ENCODE measurements at regions not wholly inside any gene's neighbourhood (a gene's known extent, or its start where the extent isn't known, plus 50 kb on each side); places are given as distances from the start of the nearest gene placed in this dataset.

DNA sequence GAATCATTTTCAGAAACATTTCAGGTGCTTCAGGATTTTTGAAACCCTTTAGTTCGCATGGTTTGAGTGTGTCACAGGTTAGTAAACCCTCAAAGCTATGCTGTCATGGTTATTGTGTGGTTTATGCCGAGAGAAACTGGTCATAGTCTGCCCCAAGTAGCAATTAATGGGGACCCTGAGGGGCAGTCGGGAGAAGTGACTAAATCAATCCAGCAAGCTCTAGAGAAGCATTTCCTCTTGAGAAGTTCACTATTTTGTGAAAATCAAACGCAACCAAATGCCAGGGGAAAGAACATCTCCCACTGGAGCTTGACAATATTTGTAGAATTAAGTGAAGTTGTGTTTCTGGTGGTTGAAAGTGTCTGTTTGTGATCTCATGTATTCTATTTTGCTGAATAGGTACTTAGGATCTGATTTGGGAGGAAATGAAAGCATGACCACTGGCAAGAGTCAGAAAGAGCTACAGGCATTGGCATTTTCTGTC is 63.0 kb upstream of the BACH1 start:
- no peaks in the 10 kb centered on the region for H3K36me3 ChIP-seq (ENCODE audit: insufficient read depth, low read length)
- no peak for ATAC-seq (ENCODE audit: insufficient read depth, low read depth)

DNA sequence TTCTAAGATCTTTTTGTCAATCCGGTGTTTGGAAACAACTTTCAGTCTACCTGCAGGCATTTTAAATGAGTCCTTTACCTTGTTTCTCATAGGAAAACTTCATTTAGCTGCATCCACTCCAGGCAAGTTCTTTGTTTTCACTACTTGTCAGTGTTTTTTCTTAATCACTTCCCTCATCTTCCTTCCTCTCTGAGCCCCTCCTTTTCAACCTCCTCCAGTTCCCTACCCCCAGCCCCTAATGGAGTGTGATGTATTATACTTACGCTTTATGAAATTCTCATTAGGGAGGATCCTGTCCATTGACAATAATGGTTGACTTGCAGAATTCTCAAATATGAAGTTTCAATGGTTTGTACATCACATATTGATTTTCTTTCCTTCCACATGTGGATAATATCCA is 62.5 kb upstream of the BACH1 start:
- Histone ChIP-seq H4K20me1 (ENCODE audit: insufficient read depth, low read length) (no peaks in the 10 kb centered on the region), H3K27ac (ENCODE audit: low read length) (no peak overlapping the region), H3K9ac (ENCODE audit: low read depth, low read length) (no peak overlapping the region), H3K4me2 (ENCODE audit: insufficient read depth, low read length) (no peak overlapping the region), H3K36me3 (ENCODE audit: insufficient read depth, low read length) (no peaks in the 10 kb centered on the region), H3K27me3 (ENCODE audit: insufficient read depth, low read length, poor library complexity) (no peaks in the 10 kb centered on the region), H3K4me3 (ENCODE audit: low read depth in 1 of 2, low read length in 2 of 2) (no peak overlapping the region), H2AFZ (ENCODE audit: low read depth, low read length) (no peak overlapping the region), H3K79me2 (ENCODE audit: insufficient read depth, low read length) (no peaks in the 10 kb centered on the region), H3K4me1 (ENCODE audit: insufficient read depth, low read length) (0 out of 2 replicates have a peak, but pooled peaks cover 5% of the 10 kb centered on the region), H3K9me3 (ENCODE audit: insufficient read depth, low read length, severe bottlenecking) (no peaks in the 10 kb centered on the region)
- TF ChIP-seq, protein P1, sequence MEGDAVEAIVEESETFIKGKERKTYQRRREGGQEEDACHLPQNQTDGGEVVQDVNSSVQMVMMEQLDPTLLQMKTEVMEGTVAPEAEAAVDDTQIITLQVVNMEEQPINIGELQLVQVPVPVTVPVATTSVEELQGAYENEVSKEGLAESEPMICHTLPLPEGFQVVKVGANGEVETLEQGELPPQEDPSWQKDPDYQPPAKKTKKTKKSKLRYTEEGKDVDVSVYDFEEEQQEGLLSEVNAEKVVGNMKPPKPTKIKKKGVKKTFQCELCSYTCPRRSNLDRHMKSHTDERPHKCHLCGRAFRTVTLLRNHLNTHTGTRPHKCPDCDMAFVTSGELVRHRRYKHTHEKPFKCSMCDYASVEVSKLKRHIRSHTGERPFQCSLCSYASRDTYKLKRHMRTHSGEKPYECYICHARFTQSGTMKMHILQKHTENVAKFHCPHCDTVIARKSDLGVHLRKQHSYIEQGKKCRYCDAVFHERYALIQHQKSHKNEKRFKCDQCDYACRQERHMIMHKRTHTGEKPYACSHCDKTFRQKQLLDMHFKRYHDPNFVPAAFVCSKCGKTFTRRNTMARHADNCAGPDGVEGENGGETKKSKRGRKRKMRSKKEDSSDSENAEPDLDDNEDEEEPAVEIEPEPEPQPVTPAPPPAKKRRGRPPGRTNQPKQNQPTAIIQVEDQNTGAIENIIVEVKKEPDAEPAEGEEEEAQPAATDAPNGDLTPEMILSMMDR (IDR thresholded peaks at IDR 0.05; ENCODE audit: borderline replicate concordance, extremely low read depth, low read length, poor library complexity, severe bottlenecking), result no peak
- TF ChIP-seq EZH2 (IDR thresholded peaks at IDR 0.05; ENCODE audit: borderline replicate concordance, low read depth, low read length, severe bottlenecking), result no peak
- DNase-seq, result no peak
- no peak for ATAC-seq (ENCODE audit: insufficient read depth, low read depth)

More for the DNA sequence above, 63.0 kb upstream of the BACH1 start:
- TF ChIP-seq EZH2 (IDR thresholded peaks at IDR 0.05; ENCODE audit: borderline replicate concordance, low read depth, low read length, severe bottlenecking), result no peak
- TF ChIP-seq, protein P1 (IDR thresholded peaks at IDR 0.05; ENCODE audit: borderline replicate concordance, extremely low read depth, low read length, poor library complexity, severe bottlenecking), result no peak
- H3K27me3 ChIP-seq (ENCODE audit: insufficient read depth, low read length, poor library complexity), result no peaks in the 10 kb centered on the region
- no peak overlapping the region for H3K9ac ChIP-seq (ENCODE audit: low read depth, low read length)
- H3K4me3 ChIP-seq (ENCODE audit: low read depth in 1 of 2, low read length in 2 of 2), result no peak overlapping the region
- H3K27ac ChIP-seq (ENCODE audit: low read length), result no peak overlapping the region
- H3K4me1 ChIP-seq (ENCODE audit: insufficient read depth, low read length), result 0 out of 2 replicates have a peak, but pooled peaks cover 5% of the 10 kb centered on the region
- H3K79me2 ChIP-seq (ENCODE audit: insufficient read depth, low read length), result no peaks in the 10 kb centered on the region
- H2AFZ ChIP-seq (ENCODE audit: low read depth, low read length), result peak overlapping the region; percentile 47; the same call in 1 of the 2 replicates
- no peak overlapping the region for H3K4me2 ChIP-seq (ENCODE audit: insufficient read depth, low read length)
- no peaks in the 10 kb centered on the region for H4K20me1 ChIP-seq (ENCODE audit: insufficient read depth, low read length)
- H3K9me3 ChIP-seq (ENCODE audit: insufficient read depth, low read length, severe bottlenecking), result no peaks in the 10 kb centered on the region
- no peak for DNase-seq

DNA sequence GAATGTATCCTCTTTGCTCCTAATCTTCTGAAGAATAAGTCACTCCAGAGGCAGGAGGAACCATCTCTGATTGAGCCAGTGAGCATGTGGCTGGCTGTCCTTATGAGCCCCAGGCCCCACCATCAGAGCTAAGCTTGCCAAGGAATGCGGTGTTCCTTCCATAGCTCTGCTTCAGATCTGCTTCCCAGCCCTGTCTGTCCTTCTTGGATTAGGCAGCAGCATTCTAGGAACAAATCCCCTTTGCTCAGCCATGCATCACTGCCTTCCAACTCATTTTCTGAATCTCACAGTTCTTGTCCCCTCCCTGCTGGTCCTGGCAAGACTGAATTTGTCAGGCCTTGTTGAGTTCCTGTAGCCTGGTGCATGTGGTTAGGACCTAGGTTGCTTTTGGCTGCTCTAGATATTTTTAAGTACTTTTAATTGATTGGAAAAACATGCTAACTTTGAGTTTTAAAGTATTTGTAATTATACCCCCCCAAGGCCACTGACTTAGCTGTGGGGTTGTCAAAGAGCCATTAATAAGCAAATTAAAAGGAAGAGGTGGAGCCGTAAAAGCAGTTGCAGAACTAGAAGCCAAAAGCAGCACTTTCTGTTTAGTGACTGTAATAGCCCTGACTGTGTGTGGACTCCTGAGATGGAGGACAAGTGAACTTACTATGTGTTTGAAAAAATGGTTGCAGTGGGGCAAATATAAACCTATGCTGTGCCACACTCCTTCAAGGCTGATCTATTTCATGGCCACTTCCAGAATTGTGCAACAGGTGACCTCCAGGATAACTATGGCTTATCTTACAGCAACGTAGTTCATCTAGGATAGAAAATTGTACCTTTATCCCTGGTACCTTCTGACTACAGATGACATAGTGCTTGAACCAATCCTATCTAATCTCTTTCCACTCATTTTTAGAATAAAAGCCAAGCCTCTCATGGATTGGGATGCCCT is 61.3 kb upstream of the BACH1 start:
- no peaks in the 10 kb centered on the region for H4K20me1 ChIP-seq (ENCODE audit: insufficient read depth, low read length)

More for the DNA sequence above, 61.3 kb upstream of the BACH1 start:
- ATAC-seq (ENCODE audit: insufficient read depth, low read depth) (no peak), DNase-seq (no peak)
- no peaks in the 10 kb centered on the region for H3K79me2 ChIP-seq (ENCODE audit: insufficient read depth, low read length)
- H3K27me3 ChIP-seq (ENCODE audit: insufficient read depth, low read length, poor library complexity), result no peaks in the 10 kb centered on the region
- 0 out of 2 replicates have a peak, but pooled peaks cover 5% of the 10 kb centered on the region for H3K4me1 ChIP-seq (ENCODE audit: insufficient read depth, low read length)
- no peak for TF ChIP-seq EZH2 (IDR thresholded peaks at IDR 0.05; ENCODE audit: borderline replicate concordance, low read depth, low read length, severe bottlenecking)
- TF ChIP-seq, protein P1 (IDR thresholded peaks at IDR 0.05; ENCODE audit: borderline replicate concordance, extremely low read depth, low read length, poor library complexity, severe bottlenecking), result no peak
- H2AFZ ChIP-seq (ENCODE audit: low read depth, low read length), result no peak overlapping the region
- no peak overlapping the region for H3K4me3 ChIP-seq (ENCODE audit: low read depth in 1 of 2, low read length in 2 of 2)
- H3K9me3 ChIP-seq (ENCODE audit: insufficient read depth, low read length, severe bottlenecking), result no peaks in the 10 kb centered on the region
- no peak overlapping the region for H3K9ac ChIP-seq (ENCODE audit: low read depth, low read length)
- no peak overlapping the region for H3K4me2 ChIP-seq (ENCODE audit: insufficient read depth, low read length)
- H3K36me3 ChIP-seq (ENCODE audit: insufficient read depth, low read length), result no peaks in the 10 kb centered on the region
- no peak overlapping the region for H3K27ac ChIP-seq (ENCODE audit: low read length)

Measured in DND-41 (cell line).